ENCODE measurements at regions not wholly inside any gene's neighbourhood (a gene's known extent, or its start where the extent isn't known, plus 50 kb on each side); places are given as distances from the start of the nearest gene placed in this dataset.

- Histone ChIP-seq H3K27ac (ENCODE audit: low read depth in 2 of 2, low read length in 1 of 2) (no peak overlapping the region), H3K27me3 (ENCODE audit: control insufficient read depth in 1 of 2, insufficient read depth in 2 of 2, low read length in 2 of 2) (no peaks in the 10 kb centered on the region), H3K4me3 (ENCODE audit: low read depth in 1 of 2, low read length in 2 of 2) (no peak overlapping the region), H3K4me1 (ENCODE audit: control insufficient read depth in 2 of 2, insufficient read depth in 2 of 2, low read length in 1 of 2) (no peaks in the 10 kb centered on the region), H3K9me3 (ENCODE audit: control insufficient read depth in 2 of 2, insufficient read depth in 1 of 2, low read depth in 1 of 2, low read length in 1 of 2) (no peaks in the 10 kb centered on the region), H3K36me3 (ENCODE audit: control insufficient read depth in 2 of 2, insufficient read depth in 2 of 2, low read length in 1 of 2) (no peaks in the 10 kb centered on the region)
- 75 to 78% methylated on average over 2 of the region's 2 CpGs for WGBS, 2 donors
Observed at GRCh38 chr9:82563094-82563493, 499.8 kb downstream of the RASEF start.

- Histone ChIP-seq H3K36me3 (ENCODE audit: control insufficient read depth in 2 of 2, insufficient read depth in 2 of 2, low read length in 1 of 2) (no peaks in the 10 kb centered on the region), H3K4me3 (ENCODE audit: low read depth in 1 of 2, low read length in 2 of 2) (no peak overlapping the region), H3K27me3 (ENCODE audit: control insufficient read depth in 1 of 2, insufficient read depth in 2 of 2, low read length in 2 of 2) (no peaks in the 10 kb centered on the region), H3K9me3 (ENCODE audit: control insufficient read depth in 2 of 2, insufficient read depth in 1 of 2, low read depth in 1 of 2, low read length in 1 of 2) (no peaks in the 10 kb centered on the region), H3K27ac (ENCODE audit: low read depth in 2 of 2, low read length in 1 of 2) (no peak overlapping the region), H3K4me1 (ENCODE audit: control insufficient read depth in 2 of 2, insufficient read depth in 2 of 2, low read length in 1 of 2) (no peaks in the 10 kb centered on the region)
- 89 to 92% methylated on average over 2 of the region's 2 CpGs for WGBS, 2 donors
Observed at GRCh38 chr9:82563841-82564240, 499.1 kb downstream of the RASEF start.

DNA sequence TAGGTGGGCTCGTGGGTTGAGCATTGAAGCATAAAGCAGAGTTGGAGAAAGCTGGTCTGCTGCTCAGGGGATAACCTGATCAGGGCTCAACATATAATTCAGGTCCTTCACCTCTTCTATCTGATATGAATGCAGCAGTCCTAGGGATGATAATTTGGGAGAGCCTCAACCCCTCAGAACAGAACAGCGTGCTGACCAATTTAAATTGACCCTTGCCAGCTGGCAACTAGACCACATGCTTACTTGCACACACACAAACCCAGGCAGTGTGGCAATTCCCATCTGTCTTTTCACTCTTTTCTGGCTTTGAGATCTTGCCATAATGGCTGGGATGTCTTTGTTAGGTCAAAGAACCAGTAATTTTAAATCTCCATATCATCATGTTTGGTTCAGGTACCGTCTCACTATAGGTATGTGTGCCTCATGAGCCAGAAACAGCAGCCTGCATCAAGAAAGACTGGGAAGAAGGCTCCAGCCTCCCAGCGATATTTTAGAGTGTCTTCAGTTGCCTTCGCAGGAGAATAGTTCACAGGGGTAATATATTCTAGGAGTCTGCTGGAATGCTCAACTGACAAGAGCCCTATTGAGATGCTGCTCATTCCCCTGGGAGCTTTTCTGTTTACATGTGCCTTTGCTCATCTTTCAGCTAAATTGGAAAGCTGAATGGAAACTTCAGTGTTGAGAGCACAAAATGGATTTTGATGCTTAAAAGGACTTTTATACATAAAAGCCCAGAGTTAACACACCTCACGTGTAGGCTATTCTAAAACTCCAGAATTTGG lies 497.6 kb downstream of the RASEF start:
- H3K27me3 ChIP-seq (ENCODE audit: control insufficient read depth in 1 of 2, insufficient read depth in 2 of 2, low read length in 2 of 2): no peaks in the 10 kb centered on the region
- no peaks in the 10 kb centered on the region for H3K4me1 ChIP-seq (ENCODE audit: control insufficient read depth in 2 of 2, insufficient read depth in 2 of 2, low read length in 1 of 2)
- 70% methylated on average over 6 of the region's 6 CpGs for whole genome bisulfite sequencing, 2 donors
- no peaks in the 10 kb centered on the region for H3K36me3 ChIP-seq (ENCODE audit: control insufficient read depth in 2 of 2, insufficient read depth in 2 of 2, low read length in 1 of 2)
- H3K9me3 ChIP-seq (ENCODE audit: control insufficient read depth in 2 of 2, insufficient read depth in 1 of 2, low read depth in 1 of 2, low read length in 1 of 2): no peaks in the 10 kb centered on the region
- no peak overlapping the region for H3K4me3 ChIP-seq (ENCODE audit: low read depth in 1 of 2, low read length in 2 of 2)
- no peak overlapping the region for H3K27ac ChIP-seq (ENCODE audit: low read depth in 2 of 2, low read length in 1 of 2)

DNA sequence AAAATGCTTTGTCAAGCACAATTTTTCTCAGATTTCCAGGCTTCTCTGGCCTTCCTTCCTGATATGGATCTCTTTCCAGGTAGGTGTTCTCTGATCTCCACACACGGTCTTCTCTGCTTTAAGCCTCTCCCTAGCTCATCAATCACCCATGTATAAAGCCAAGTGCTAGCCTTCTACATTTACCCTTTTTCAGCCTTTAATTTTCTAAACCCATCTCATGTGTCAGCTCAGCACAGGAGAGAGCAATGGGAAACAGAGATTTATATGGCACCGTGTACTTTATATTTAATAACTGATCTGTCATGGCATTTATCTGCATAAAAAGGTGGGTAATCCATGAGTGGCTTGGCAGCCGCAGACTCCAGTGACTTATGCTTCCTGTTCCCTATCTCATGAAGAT lies 495.0 kb downstream of the RASEF start:
- Histone ChIP-seq H3K4me3 (ENCODE audit: low read depth in 1 of 2, low read length in 2 of 2) (no peak overlapping the region), H3K27me3 (ENCODE audit: control insufficient read depth in 1 of 2, insufficient read depth in 2 of 2, low read length in 2 of 2) (no peaks in the 10 kb centered on the region), H3K9me3 (ENCODE audit: control insufficient read depth in 2 of 2, insufficient read depth in 1 of 2, low read depth in 1 of 2, low read length in 1 of 2) (no peaks in the 10 kb centered on the region), H3K27ac (ENCODE audit: low read depth in 2 of 2, low read length in 1 of 2) (no peak overlapping the region), H3K36me3 (ENCODE audit: control insufficient read depth in 2 of 2, insufficient read depth in 2 of 2, low read length in 1 of 2) (no peaks in the 10 kb centered on the region), H3K4me1 (ENCODE audit: control insufficient read depth in 2 of 2, insufficient read depth in 2 of 2, low read length in 1 of 2) (no peaks in the 10 kb centered on the region)
- 86 to 87% methylated on average over 3 of the region's 3 CpGs for WGBS, 2 donors

- no peak overlapping the region for H3K27ac ChIP-seq (ENCODE audit: low read depth in 2 of 2, low read length in 1 of 2)
- H3K4me3 ChIP-seq (ENCODE audit: low read depth in 1 of 2, low read length in 2 of 2): no peak overlapping the region
- no peaks in the 10 kb centered on the region for H3K27me3 ChIP-seq (ENCODE audit: control insufficient read depth in 1 of 2, insufficient read depth in 2 of 2, low read length in 2 of 2)
- H3K36me3 ChIP-seq (ENCODE audit: control insufficient read depth in 2 of 2, insufficient read depth in 2 of 2, low read length in 1 of 2): no peaks in the 10 kb centered on the region
- H3K4me1 ChIP-seq (ENCODE audit: control insufficient read depth in 2 of 2, insufficient read depth in 2 of 2, low read length in 1 of 2): no peaks in the 10 kb centered on the region
- H3K9me3 ChIP-seq (ENCODE audit: control insufficient read depth in 2 of 2, insufficient read depth in 1 of 2, low read depth in 1 of 2, low read length in 1 of 2): no peaks in the 10 kb centered on the region
Observed at GRCh38 chr9:82570226-82570625, 492.7 kb downstream of the RASEF start.

DNA sequence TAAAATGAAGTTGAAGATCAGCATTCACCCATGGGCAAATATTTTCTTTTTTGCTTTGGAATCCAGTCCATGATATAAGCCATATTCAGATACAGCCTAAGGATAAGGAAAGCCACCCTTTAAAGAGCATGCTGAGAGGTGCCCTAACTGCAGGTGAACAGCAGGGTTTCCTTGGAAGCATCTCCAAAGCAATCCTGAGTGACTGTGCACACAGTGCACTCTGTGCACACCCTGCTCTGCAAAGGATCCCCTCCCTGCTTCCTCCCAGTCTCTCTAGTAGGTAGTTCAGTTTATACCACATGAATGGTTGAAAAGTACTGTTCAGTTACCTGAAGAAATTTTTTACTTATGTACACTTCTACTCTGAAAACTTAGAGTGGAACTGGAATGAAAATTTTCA lies 491.4 kb downstream of the RASEF start:
- no peaks in the 10 kb centered on the region for H3K4me1 ChIP-seq (ENCODE audit: control insufficient read depth in 2 of 2, insufficient read depth in 2 of 2, low read length in 1 of 2)
- H3K36me3 ChIP-seq (ENCODE audit: control insufficient read depth in 2 of 2, insufficient read depth in 2 of 2, low read length in 1 of 2): no peaks in the 10 kb centered on the region
- no peak overlapping the region for H3K4me3 ChIP-seq (ENCODE audit: low read depth in 1 of 2, low read length in 2 of 2)
- H3K27ac ChIP-seq (ENCODE audit: low read depth in 2 of 2, low read length in 1 of 2): no peak overlapping the region
- no peaks in the 10 kb centered on the region for H3K9me3 ChIP-seq (ENCODE audit: control insufficient read depth in 2 of 2, insufficient read depth in 1 of 2, low read depth in 1 of 2, low read length in 1 of 2)
- H3K27me3 ChIP-seq (ENCODE audit: control insufficient read depth in 1 of 2, insufficient read depth in 2 of 2, low read length in 2 of 2): no peaks in the 10 kb centered on the region

- no peaks in the 10 kb centered on the region for H3K9me3 ChIP-seq (ENCODE audit: control insufficient read depth in 2 of 2, insufficient read depth in 1 of 2, low read depth in 1 of 2, low read length in 1 of 2)
- no peaks in the 10 kb centered on the region for H3K4me1 ChIP-seq (ENCODE audit: control insufficient read depth in 2 of 2, insufficient read depth in 2 of 2, low read length in 1 of 2)
- H3K36me3 ChIP-seq (ENCODE audit: control insufficient read depth in 2 of 2, insufficient read depth in 2 of 2, low read length in 1 of 2): no peaks in the 10 kb centered on the region
- no peak overlapping the region for H3K4me3 ChIP-seq (ENCODE audit: low read depth in 1 of 2, low read length in 2 of 2)
- WGBS, 2 donors: 88 to 89% methylated on average over 2 of the region's 2 CpGs
- no peak overlapping the region for H3K27ac ChIP-seq (ENCODE audit: low read depth in 2 of 2, low read length in 1 of 2)
- H3K27me3 ChIP-seq (ENCODE audit: control insufficient read depth in 1 of 2, insufficient read depth in 2 of 2, low read length in 2 of 2): no peaks in the 10 kb centered on the region
Observed at GRCh38 chr9:82572146-82572545, 490.8 kb downstream of the RASEF start.

DNA sequence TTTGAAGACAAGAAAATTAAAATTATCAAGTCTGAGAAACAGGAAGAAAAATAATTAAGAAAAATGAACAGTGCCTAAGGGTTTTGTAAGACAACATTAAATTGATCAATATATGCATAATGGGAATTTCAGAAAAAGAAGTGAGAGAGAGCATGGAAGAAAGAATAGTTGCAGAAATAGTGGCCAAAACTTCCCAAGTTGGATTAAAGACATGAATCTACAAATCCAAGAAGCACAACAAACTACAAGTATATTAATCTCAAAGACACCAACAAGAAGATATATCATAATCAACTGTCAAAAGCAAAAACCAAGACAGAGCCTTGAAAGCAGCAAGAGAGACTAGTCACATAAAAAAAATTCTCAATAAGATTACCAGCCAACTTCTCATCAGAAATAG lies 488.0 kb downstream of the RASEF start:
- no peak overlapping the region for H3K27ac ChIP-seq (ENCODE audit: low read depth in 2 of 2, low read length in 1 of 2)
- H3K9me3 ChIP-seq (ENCODE audit: control insufficient read depth in 2 of 2, insufficient read depth in 1 of 2, low read depth in 1 of 2, low read length in 1 of 2): no peaks in the 10 kb centered on the region
- no peaks in the 10 kb centered on the region for H3K4me1 ChIP-seq (ENCODE audit: control insufficient read depth in 2 of 2, insufficient read depth in 2 of 2, low read length in 1 of 2)
- H3K27me3 ChIP-seq (ENCODE audit: control insufficient read depth in 1 of 2, insufficient read depth in 2 of 2, low read length in 2 of 2): no peaks in the 10 kb centered on the region
- no peak overlapping the region for H3K4me3 ChIP-seq (ENCODE audit: low read depth in 1 of 2, low read length in 2 of 2)
- no peaks in the 10 kb centered on the region for H3K36me3 ChIP-seq (ENCODE audit: control insufficient read depth in 2 of 2, insufficient read depth in 2 of 2, low read length in 1 of 2)

DNA sequence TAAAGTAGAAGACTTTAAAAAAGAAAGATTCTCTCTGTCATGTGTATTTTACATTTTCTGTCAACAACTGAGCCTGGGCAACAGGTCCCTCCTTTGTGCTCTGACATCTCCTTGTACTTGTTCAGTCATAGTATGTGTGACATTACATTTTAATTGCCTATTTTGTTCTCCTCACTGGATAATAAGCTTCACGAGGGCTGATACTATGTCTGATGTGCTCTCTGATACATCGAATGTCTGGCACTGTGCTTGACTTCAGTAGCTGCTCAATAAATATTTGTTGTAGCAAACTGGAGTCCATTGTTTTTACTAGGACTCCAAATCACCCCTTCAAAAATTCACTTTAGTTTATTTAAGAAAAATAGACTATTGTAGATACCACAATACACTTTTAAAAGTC lies 482.0 kb downstream of the RASEF start:
- Histone ChIP-seq H3K27ac (ENCODE audit: low read depth in 2 of 2, low read length in 1 of 2) (no peak overlapping the region), H3K4me3 (ENCODE audit: low read depth in 1 of 2, low read length in 2 of 2) (no peak overlapping the region), H3K4me1 (ENCODE audit: control insufficient read depth in 2 of 2, insufficient read depth in 2 of 2, low read length in 1 of 2) (no peaks in the 10 kb centered on the region), H3K36me3 (ENCODE audit: control insufficient read depth in 2 of 2, insufficient read depth in 2 of 2, low read length in 1 of 2) (no peaks in the 10 kb centered on the region), H3K27me3 (ENCODE audit: control insufficient read depth in 1 of 2, insufficient read depth in 2 of 2, low read length in 2 of 2) (no peaks in the 10 kb centered on the region), H3K9me3 (ENCODE audit: control insufficient read depth in 2 of 2, insufficient read depth in 1 of 2, low read depth in 1 of 2, low read length in 1 of 2) (no peaks in the 10 kb centered on the region)
- 73 to 75% methylated on average over 2 of the region's 2 CpGs for WGBS, 2 donors

DNA sequence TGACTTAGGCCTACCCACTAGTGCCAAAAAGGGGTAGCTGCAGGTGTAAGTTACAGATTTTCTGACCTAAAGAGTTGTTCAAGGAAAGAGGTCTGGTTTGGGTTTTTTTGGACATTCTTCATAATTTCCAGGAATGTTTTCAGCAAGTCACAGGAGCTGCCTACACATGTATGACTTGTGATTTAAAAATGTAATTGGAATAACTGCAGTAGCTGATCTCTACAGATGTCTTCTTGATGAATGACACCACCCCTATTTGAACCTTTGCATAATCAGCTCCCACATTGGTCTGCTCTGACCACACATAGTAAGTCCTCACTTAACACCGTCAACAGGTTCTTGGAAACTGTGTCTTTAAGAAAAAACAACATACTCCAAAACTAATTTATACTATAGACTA lies 481.4 kb downstream of the RASEF start:
- H3K9me3 ChIP-seq (ENCODE audit: control insufficient read depth in 2 of 2, insufficient read depth in 1 of 2, low read depth in 1 of 2, low read length in 1 of 2): no peaks in the 10 kb centered on the region
- no peaks in the 10 kb centered on the region for H3K4me1 ChIP-seq (ENCODE audit: control insufficient read depth in 2 of 2, insufficient read depth in 2 of 2, low read length in 1 of 2)
- no peak overlapping the region for H3K4me3 ChIP-seq (ENCODE audit: low read depth in 1 of 2, low read length in 2 of 2)
- no peaks in the 10 kb centered on the region for H3K36me3 ChIP-seq (ENCODE audit: control insufficient read depth in 2 of 2, insufficient read depth in 2 of 2, low read length in 1 of 2)
- no peak overlapping the region for H3K27ac ChIP-seq (ENCODE audit: low read depth in 2 of 2, low read length in 1 of 2)
- H3K27me3 ChIP-seq (ENCODE audit: control insufficient read depth in 1 of 2, insufficient read depth in 2 of 2, low read length in 2 of 2): no peaks in the 10 kb centered on the region
- 84 to 93% methylated on average over 1 of the region's 1 CpG for WGBS, 2 donors
